RWPE2 (cell line): ENCODE measurements at regions not wholly inside any gene's neighbourhood (a gene's known extent, or its start where the extent isn't known, plus 50 kb on each side); places are given as distances from the start of the nearest gene placed in this dataset.

Experiments used
- ATAC-seq: fragments of 200-7000 bp; cut with Tn5 transposase; 3 replicates; pipeline ENCODE4 v1.9.1; 2021; ENCODE audit warnings: low read depth
- DNase-seq: peaks from one replicate; pipeline ENCODE4 v3.0.0-alpha.2; 2020; ENCODE audit warnings: low spot score
- H3K27ac ChIP-seq: fragments of 450-650 bp; 2 replicates; pipeline ENCODE4 v1.5.1; 2017; ENCODE audit warnings: mild to moderate bottlenecking; ENCODE audit not compliant: poor library complexity, severe bottlenecking
- H3K27me3 ChIP-seq: fragments of 250-450 bp; sonication (Bioruptor Pico); 2 replicates; pipeline ENCODE4 v1.5.1; 2021; ENCODE audit warnings: mild to moderate bottlenecking, moderate library complexity; ENCODE audit not compliant: insufficient read depth, poor library complexity, severe bottlenecking
- H3K36me3 ChIP-seq: fragments of 250-450 bp; sonication (Bioruptor Pico); 2 replicates; pipeline ENCODE4 v1.5.1; 2020; ENCODE audit warnings: low read depth, mild to moderate bottlenecking, moderate library complexity
- H3K4me1 ChIP-seq: fragments of 250-450 bp; sonication (Bioruptor Pico); 2 replicates; pipeline ENCODE4 v1.5.1; 2021; ENCODE audit warnings: mild to moderate bottlenecking, moderate library complexity; ENCODE audit not compliant: insufficient read depth, poor library complexity, severe bottlenecking
- H3K4me3 ChIP-seq: fragments of 250-450 bp; sonication (Bioruptor Pico); 2 replicates; pipeline ENCODE4 v1.5.1; 2021; ENCODE audit warnings: mild to moderate bottlenecking, moderate library complexity; ENCODE audit not compliant: severe bottlenecking
- H3K9me3 ChIP-seq: fragments of 250-450 bp; sonication (Bioruptor Pico); 2 replicates; pipeline ENCODE4 v1.5.1; 2021; ENCODE audit warnings: mild to moderate bottlenecking, moderate library complexity; ENCODE audit not compliant: severe bottlenecking
- CTCF ChIP-seq: fragments of 450-650 bp; IDR thresholded peaks from one replicate; pipeline ENCODE4 v1.5.1; 2017; ENCODE audit warnings: mild to moderate bottlenecking, moderate library complexity; ENCODE audit not compliant: poor library complexity, severe bottlenecking

- Histone ChIP-seq H3K9me3 (no peaks in the 10 kb centered on the region), H3K27me3 (no peaks in the 10 kb centered on the region), H3K4me3 (no peak overlapping the region), H3K36me3 (no peaks in the 10 kb centered on the region), H3K4me1 (peaks cover 19% of the 10 kb centered on the region), H3K27ac (no peak overlapping the region)
- TF ChIP-seq CTCF = no peak
- ATAC-seq (no peak), DNase-seq (no peak)
Observed at GRCh38 chr6:170023620-170024521, 267.0 kb downstream of the DLL1 start.

GRCh38 chr6:170022827-170023619 lies 267.9 kb downstream of the DLL1 start:
- no peak for ATAC-seq
- no peaks in the 10 kb centered on the region for H3K36me3 ChIP-seq

GRCh38 chr6:170022291-170022722 lies 268.6 kb downstream of the DLL1 start:
- Histone ChIP-seq H3K4me3 (no peak overlapping the region), H3K4me1 (peaks cover 14% of the 10 kb centered on the region), H3K36me3 (no peaks in the 10 kb centered on the region), H3K27ac (no peak overlapping the region), H3K27me3 (no peaks in the 10 kb centered on the region), H3K9me3 (no peaks in the 10 kb centered on the region)
- DNase-seq = no peak
- TF ChIP-seq CTCF = no peak
- no peak for ATAC-seq

More at GRCh38 chr6:170022827-170023619, 267.9 kb downstream of the DLL1 start:
- DNase-seq = no peak
- no peaks in the 10 kb centered on the region for H3K9me3 ChIP-seq
- H3K27me3 ChIP-seq = no peaks in the 10 kb centered on the region
- H3K27ac ChIP-seq = no peak overlapping the region
- H3K4me3 ChIP-seq = no peak overlapping the region
- peaks cover 19% of the 10 kb centered on the region for H3K4me1 ChIP-seq
- no peak for TF ChIP-seq CTCF

GRCh38 chr6:170021579-170021978 lies 269.3 kb downstream of the DLL1 start:
- Histone ChIP-seq H3K4me3 (no peak overlapping the region), H3K27ac (no peak overlapping the region), H3K27me3 (no peaks in the 10 kb centered on the region), H3K4me1 (peaks cover 6% of the 10 kb centered on the region), H3K9me3 (no peaks in the 10 kb centered on the region), H3K36me3 (no peaks in the 10 kb centered on the region)
- no peak for ATAC-seq
- DNase-seq = no peak
- no peak for TF ChIP-seq CTCF
